Islet precursor cell (in vitro differentiated cells): ENCODE measurements at regions not wholly inside any gene's neighbourhood (a gene's known extent, or its start where the extent isn't known, plus 50 kb on each side); places are given as distances from the start of the nearest gene placed in this dataset.
A peak's percentile ranks its signal among the peaks of the same experiment; 100 is the strongest.
"Not testable (repeated sequence)": the region's sequence is repeated elsewhere in the genome, so short reads cannot be mapped to it uniquely, and the experiment has no call there.

Source experiments
- DNase-seq: peaks from one replicate; pipeline ENCODE4 v3.0.0-alpha.2; 2018

DNA sequence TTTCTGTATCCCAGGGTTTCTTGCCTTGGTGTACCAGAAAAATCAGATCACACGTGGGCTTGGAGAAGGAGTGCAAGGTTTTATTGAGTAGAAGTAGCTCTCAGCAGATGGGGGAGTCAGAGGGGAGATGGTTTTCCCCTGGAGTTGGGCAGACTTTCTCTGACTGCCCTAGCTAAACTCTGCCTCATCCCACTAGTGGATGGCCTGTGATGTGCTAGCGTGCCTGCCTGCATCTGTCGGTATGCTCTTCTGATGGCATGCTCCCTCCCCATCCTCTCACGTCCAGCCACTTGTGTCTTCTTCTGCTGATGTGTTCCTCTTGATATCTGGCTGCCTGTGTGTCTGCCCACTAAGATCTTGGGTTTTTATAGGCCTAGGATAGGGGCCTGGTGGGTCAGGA, 616.1 kb upstream of the RGMB start:
- no peak for DNase-seq

DNA sequence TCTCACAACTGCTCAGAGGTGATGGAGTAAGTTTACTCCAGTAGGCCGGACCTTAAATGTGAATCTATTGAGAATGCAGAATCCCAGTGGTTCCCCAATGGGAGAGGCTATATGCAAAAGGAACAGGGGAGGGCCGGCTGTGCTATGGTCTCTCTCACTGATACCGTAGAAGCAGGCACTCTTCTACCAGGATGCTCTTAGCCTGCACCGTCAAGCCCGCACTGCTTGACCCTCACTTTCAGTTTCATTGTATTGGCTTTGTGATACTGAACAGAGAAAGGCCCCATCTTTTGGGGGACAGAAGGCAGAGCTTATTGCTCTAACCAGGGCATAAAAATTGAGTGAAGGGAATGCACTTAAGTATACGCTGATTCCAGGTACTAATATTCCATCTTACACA, 615.0 kb upstream of the RGMB start:
- no peak for DNase-seq

DNA sequence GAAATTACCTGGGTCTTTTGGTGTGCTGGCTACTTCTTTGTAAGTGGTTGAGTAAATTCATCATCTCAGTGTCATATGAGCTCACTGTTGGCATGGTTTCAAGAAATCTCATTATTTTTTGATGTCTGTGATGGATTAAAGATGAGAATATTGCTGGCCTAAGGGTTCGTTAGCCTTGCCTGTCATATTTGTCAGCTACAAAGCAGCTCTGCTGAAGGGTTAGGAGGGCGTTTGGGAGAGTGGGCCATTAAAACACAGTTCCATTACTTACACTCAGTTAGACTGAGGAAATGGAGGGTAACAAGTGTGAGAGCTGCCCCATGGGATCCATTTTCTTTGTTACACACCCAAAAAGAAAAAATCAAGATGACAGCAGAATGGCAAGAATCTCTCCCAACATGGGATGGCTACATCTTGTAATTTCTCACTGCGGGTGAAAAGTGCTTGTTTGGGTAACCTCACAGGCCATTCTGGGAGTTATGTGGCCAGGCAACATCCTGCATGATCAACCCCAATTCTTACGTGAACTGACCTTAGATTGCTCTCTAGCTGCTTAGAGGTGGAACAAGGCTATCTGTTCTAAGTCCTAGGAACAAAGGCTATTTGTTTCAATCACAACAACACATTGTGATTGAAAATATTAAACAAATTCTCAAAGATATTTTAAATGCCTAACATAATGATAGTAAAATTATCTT, 609.5 kb upstream of the RGMB start:
- DNase-seq, result no peak

DNA sequence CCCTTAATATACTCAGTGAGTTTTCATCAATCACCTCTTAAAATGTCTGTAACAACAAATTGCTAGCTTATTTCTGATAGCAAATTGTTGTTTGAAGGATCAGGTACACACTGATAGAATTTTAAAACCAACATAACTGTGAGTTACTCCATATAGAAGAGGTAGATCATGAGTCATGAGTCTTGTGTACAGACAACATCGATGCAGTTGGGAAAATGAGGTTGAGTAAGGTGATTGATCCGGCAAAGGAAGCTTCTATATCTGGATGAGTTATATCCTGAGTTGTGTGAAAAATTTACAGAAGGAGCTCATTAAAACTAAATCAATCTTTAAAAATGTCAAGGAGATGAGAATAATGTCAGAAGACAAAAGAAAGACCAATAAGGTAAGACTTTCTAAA, 604.6 kb upstream of the RGMB start:
- DNase-seq, result no peak

DNA sequence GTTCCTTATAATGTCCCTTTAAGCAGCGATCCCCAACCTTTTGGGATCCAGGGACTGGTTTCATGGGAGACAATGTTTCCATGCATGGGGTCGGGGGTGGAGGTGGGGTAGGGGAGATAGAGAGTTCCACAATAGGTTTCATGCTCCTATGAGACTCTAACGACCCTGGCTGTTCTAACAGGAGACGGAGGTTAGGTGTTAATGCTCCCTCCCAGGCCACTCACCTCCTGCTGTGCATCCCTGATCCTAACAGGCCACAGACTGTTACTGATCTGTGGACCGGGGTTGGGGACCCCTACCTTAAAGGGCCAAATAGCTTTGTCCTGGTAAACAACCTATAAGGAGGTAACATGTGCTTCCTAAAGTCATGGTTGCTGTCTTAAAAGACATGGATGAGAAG, 602.5 kb upstream of the RGMB start:
- no peak for DNase-seq

DNA sequence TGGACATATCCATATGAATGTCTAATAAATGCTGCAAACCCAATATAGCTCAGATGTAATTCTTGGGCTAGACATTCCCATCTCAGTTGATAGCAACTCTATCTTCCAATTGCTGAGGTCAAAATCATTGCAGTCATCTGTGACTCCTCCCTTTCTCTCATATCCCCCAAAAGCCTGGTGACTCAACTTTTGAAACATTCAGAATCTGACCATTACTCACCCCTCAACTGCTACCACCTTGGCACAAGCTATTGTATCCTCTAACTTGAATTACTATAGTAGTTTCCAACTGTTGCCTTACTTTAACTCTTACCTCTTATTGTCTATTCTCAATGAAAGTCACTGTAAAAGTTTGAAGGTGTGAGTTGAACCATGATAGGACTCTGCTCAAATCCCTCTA, 600.1 kb upstream of the RGMB start:
- DNase-seq, result no peak

DNA sequence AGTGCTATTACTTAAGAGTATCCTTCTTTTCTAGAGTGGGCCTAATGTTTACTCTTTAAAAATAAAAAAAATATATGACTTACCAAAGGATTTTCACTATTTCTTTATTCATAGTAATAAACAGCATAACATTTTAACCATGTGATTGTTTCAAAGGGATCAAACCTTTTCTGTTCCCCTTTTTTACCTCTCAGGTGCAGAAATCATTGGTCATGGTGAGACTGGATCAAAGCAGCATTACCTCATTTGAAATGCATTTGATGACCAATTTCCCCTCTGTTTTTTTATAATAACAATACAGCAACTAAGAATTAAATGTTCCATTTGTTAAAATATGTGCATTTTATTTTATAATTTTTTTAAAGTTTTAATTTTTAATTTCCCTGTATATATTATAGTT, 598.0 kb upstream of the RGMB start:
- DNase-seq, result no peak

DNA sequence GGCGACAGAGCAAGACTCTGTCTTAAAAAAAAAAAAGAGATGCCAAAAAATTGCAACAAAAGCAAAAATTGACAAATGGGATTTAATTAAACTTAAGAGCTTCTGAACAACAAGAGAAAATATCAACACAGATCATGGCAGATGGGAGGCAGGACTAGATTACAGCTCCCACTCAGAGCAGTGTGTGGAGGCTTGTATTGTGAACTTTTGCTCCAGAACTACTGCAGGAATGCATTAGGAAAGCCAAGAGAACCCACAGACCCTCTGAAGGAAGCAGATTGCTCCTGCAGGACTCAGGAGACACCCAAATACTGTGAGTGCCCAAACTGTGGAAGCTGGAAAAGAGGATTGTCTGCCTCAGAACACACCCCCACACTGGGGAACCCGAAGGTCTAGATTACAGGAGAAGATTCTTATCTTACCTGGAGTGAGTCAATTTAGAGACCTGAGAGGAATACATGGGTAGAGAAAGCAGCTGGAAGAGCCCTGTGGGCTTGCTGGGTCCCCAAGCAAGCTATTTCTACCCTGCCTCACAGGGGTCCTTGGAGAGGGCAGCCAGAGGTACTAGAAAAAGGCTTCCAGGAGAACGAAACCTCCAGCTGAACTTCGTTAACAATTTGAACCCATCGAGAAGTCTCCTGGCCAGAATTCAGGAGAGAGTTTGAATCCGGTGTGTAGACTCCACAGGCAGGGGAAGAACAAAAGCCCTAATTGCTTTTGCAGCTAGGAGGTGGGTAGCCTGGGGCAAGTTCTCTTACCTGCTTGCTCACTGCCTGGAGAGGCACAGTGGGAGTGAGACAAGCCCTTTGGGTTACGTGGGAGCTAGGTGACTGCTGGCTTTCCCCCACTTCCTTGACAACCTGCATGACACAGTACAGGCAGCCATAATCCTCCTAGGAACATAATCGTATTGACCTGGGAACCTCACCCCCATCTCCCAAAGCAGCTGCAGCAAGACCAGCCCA, 593.4 kb upstream of the RGMB start:
- peak; percentile 60 for DNase-seq

DNA sequence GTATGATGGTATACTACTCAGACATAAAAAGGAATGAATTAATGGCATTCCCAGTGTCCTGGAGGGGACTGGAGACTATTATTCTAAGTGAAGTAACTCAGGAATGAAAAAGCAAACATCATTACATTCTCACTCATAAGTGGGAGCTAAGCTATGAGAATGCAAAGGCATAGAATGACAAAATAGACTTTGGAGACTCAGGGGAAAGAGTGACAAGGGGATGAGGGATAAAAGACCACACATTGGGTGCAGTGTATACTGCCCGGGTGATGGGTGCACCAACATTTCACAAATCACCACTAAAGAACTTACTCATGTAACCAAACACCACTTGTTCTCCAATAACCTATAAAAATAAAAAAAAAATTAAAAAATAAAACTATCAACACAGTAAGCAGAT, 587.3 kb upstream of the RGMB start:
- no peak for DNase-seq

DNA sequence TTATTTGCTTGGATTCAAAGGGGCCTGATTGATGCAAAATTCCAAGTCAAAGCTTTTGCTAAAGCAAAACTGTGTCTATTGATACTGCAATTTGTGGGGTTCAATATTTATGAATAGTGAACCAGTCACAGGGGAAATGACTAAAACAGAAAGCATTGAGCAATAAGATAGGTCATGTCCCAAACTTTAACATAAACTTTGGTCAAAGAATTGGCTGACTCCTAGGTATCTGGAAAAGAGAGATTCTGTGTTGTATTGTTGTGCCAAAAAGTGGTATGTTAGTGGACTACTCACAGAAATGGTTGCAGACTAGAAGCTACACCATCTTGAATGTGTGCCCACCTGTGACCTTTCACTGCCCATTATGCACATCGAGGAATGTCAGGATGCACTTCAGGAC, 585.5 kb upstream of the RGMB start:
- DNase-seq, result no peak

DNA sequence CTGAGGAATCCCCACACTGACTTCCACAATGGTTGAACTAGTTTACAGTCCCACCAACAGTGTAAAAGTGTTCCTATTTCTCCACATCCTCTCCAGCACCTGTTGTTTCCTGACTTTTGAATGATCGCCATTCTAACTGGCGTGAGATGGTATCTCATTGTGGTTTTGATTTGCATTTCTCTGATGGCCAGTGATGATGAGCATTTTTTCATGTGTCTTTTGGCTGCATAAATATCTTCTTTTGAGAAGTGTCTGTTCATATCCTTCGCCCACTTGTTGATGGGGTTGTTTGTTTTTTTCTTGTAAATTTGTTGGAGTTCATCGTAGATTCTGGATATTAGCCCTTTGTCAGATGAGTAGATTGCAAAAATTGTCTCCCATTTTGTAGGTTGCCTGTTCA, 583.1 kb upstream of the RGMB start:
- DNase-seq, result not testable (repeated sequence)

DNA sequence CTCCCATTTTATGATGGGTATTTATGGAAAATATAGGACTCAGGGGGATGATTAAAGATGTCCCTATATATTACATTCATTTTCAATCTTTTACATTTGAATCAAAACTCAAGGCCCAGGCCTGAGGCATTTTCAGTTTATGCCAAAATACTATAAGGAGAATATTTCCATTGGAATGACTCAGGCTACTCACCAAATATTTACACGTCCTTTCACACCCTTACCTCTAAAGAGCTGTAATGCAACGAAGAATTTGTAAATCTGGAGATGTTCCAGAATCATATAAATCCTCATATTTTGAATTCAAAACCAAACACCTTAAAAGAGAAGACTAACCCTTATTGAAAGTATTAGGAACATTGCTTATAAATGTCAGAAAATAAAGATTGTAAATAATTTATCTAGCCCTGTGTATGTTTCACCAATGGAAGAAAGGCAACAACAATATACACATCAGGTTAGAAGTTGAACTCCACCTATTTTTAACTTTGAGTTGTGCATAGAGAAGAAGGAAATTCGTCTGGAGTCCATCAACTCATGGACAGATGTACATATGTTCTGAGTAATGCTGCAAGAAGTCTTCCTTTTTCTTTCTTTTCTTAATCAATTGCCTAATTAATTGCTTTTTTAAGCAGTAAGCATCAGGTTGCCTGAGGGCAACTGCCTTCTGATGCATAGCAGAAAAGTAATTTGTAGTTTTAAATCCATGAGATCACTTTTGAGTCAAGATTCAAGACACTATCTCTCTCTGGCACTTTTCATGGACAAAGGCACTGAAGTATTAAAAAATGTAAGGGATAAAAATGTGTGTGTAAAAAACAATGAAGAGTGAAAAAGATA, 579.3 kb upstream of the RGMB start:
- no peak for DNase-seq

DNA sequence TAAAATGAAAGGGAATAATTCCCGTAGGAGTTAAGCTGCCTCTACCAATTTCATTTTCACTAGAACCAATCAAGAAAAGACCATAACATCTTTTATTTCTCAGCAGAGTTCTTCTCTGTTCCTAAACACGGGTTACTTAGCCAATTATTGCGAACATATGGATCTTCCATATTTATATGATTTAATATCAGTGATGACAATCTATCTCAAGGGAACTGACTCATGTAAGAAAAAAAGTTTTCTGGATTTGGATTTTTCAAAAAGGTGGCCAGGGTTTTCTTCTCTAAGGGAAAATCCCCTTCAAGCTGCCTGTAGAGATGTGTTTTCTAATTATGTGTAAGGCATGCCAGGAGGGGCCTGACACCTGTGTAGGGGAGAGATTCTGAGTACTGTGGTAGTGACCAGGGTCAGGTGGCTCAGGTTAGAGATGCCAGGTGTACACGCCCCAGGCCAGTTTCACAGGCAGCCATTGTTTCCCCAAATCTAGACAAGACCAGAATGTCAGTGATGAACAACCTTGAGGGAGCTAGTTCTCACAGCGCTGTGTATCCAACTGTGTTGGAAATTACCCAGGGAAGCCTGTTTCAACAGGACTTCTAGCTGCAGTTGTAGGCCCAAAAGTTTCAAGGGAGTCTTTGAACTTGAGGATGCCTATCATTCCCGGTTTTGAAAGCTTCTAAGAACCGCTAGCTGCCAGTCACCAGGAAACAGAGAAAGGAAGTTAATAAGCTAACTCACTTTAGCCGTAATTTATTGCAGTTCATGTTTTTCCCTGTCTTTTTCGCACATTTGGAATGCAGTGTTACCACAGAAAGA, 572.5 kb upstream of the RGMB start:
- DNase-seq, result no peak

DNA sequence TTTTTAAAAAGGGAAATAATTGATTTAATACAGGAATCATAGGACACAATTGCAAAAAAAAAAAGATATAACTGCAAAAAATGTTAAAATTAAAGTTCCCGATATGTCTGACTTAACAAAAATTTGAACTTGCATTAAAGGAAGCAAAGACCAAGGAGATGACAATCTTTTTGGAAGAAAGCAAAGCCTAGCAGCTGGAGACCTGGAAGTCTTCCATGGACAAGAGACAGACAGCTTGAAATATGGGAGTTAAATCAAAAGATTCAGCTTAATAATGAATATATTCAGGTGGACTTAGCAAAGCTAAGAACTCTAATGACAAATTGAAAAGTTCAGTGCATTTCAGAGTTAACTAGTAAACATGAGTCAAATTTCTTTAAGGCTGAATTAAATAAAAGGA, 568.7 kb upstream of the RGMB start:
- DNase-seq, result no peak

DNA sequence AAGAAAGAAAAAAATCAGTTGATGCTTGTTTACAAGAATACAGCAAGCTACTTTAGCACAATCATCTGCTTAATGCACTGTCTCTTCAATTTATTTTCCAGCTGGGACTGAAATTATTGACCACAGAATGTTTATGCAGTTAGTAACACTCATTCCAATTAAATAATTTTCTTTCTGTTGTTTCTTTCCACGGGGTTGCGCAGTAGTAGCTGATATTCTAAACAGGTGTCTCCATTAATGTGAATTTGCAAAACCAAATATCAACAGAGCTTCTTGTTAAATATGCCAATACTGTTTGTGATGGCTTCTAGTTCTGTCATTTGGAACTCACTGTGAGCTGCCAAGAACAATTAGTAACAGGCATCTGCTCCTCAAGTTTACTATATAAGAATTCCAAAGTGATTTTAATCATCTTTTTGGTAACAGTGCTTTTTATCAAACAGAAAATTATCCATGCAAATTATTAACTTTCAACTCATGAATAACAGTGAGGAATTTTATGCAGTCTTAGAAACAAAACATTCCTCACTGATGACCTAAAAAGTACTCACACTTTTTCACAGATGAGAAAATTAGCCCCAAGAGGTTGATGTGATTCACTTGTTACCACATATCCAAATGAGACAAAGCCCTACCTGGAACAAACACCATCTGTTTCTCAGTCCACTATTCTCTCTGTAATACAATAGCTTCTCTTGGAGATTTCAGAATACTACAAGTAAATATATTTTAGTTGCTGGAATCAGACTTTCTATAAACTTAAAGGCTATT, 567.6 kb upstream of the RGMB start:
- no peak for DNase-seq

DNA sequence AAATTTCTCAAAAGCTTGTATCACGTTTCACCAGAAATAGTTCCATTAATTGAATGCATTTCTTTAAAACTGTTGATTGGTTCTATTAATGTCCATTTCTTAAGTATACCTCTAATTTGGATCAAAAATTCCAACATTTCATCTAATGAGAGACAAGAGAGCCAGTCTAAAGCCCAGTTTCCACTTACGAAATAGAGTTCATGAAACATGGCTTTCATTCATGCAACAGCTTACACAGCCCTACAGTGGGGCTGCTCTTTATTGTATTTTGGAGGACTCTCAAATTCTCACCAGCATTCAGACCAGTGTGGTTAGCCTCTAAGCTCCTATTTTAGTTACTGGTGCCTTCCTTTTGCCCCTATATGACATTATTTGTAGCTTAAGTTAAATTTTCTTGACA, 566.9 kb upstream of the RGMB start:
- no peak for DNase-seq

DNA sequence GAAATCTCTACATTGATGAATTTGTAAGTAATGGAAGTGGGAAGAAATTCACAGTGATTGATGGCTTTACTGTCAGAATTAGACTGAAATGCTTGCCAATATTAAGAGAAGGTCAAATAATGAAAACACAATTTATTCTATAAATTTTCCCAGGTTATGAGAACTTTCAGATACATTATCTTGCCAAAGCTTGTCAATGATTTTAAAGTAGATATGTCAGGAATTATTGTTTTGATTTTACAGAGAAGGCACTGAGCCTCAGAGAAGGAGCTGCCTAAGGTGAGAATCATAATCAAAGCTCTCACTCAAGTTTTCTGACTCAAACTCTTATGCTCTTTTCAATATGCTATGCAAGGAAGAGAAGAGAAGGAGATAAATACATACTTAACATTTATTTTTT, 564.0 kb upstream of the RGMB start:
- no peak for DNase-seq

DNA sequence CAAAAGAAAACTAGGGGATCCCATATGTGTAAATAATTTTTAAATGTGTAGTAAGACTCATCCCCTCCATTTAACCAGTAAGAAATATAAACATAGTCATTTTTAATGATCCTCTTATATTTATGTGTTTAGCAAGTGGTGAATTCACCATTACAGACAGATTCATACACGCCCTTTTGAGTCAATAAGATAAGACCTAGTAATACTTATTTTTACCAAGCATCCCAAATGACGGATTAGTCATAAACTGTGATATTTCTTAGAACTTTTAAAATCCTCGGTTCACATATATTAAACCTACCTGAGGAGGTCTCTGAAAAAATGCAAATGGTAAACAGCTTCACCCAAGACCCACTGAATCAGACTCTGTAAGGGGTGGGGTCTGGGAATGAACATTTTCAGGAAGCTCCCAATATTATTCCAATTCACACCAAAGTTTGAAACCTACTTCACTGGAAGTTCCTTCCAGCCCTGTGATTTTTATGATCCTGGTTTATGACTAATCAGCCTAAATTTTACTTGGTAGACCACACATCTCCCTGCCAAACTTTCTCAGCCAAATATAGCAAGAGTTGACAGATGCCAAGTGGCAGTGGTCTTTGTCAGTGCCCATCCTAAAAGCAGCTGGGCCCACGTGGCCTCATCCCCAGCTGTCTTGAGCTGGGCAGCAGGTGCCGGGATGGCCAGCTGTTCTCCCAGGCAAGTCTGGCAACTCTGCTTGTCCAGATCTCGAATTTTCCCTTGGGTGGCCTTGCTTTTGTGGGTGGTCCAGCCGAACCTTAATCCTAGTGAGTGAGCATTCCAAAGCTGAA, 559.0 kb upstream of the RGMB start:
- no peak for DNase-seq

DNA sequence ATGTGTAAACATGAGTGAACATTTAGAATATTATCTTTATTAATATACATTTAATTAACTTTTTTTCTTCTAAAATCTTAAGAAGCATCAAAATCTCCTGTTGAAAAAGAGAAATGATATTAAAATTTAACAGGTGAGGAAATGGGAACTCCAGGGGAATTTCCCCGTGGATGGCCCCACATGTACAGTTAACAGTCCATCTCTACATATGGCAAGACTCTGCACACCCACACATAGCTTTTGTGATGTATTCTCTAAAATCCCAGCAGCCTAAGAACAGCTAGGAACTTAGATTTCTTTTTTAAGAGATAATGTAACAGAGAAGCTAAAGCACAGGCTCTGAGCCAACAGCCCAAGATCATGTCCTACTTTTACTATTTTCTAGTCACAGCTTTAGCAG, 556.3 kb upstream of the RGMB start:
- no peak for DNase-seq

DNA sequence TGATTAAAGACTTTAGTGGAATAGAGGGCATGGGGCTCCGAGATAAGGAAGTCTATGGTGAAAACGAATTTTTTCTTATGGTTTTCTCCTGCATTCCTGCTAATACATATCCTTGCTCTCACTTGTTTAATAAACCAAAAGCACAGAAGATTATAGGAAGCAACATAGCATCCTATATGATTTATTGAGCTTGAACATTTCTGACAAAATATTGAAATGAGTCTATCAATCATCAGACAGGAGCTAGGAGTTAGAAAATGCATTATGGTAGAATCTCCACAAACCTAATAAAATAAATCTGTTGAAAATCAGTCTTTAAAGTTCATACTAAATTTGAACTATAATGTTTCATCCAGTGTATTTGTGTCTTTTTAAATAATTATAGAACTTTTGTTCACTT, 554.6 kb upstream of the RGMB start:
- DNase-seq, result no peak

DNA sequence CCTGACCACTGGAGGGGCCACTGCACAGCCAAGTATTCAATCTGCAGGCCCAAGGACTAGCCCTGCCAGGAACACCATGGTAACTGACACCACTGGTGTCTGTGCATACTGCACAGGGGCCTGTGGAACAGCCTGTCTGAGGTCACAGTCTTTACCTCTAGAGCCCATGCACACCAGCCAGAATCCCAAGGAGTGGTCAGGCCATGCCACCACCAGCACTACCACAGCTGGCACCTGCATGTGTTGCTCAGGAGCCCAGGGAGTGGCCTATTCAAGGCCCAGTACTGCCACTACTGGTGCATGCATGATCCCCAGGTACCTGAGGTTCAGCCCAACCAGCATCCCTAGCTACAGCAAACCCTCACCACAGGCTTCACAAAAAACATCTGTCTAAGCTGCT, 546.0 kb upstream of the RGMB start:
- no peak for DNase-seq
